ENCODE measurements at regions not wholly inside any gene's neighbourhood (a gene's known extent, or its start where the extent isn't known, plus 50 kb on each side); places are given as distances from the start of the nearest gene placed in this dataset.

DNA sequence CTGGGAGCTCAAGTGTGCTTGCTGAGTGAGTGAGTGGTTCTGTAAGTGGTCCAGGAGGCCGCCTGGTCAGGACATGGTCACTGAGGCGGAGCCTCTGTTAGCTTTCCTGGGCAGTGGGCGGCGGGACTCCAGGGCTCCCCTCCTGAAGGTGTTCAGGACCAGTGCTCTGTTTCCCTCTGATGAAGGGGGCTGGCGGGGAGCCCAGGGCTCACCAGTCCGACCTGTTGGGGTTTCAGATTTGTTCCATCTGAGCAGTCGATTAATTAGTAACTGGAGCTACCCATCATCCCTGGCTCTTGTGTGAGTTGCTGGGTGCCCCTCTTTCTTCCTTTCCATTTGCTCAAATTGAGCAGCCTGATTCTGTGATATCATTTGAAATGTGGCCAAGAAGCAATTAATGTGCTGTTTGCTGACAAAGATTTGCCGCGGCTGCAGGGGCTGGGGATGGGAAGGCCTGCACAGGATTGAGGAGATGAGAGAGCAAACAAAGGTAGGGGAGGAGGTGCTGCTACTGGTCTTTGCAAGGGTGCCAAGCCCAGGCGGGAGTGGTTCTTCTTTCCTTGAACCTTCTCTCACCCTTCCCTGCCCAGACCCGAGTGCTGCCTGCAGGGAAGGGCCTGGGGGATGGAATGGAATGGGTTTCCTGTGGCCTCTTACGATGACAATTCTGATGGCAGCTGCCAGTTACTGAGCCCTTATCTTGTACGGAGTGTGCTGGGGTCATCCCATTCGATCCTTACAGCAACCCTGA is 92.8 kb upstream of the PITX1 start:
- Histone ChIP-seq H3K27ac (ENCODE audit: low read depth, low read length) (no peak overlapping the region), H3K4me1 (ENCODE audit: insufficient read depth, low read length) (peaks cover 2% of the 10 kb centered on the region), H3K4me3 (ENCODE audit: low read depth in 1 of 2, low read length in 2 of 2) (no peak overlapping the region), H3K9ac (ENCODE audit: low read length) (no peak overlapping the region), H3K9me3 (ENCODE audit: low read length) (no peaks in the 10 kb centered on the region), H3K36me3 (ENCODE audit: insufficient read depth, low read length) (no peaks in the 10 kb centered on the region), H3K27me3 (ENCODE audit: control insufficient read depth in 1 of 2, insufficient read depth in 2 of 2, low read length in 2 of 2) (no peaks in the 10 kb centered on the region)

DNA sequence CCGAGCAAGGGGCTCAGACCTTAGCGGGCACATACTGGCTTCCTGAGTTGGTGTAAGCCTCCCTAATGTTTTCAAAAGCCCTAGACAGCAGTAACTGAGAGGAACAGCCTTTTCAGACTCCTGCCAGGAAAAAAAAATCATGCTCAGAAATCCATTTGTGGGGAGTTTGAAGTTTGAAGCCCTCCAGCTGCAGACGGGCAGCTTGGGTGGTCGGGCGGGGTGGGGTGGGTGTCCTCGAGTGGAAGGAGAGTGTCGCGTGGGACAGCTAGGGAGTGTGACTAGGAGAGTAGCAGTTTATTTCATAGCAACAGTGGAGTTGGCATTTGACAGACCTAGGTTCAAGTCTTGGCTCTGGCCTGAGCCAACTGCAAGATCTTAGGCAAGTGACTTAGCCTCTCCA is 90.7 kb upstream of the PITX1 start:
- H3K9me3 ChIP-seq (ENCODE audit: low read length) = no peaks in the 10 kb centered on the region
- H3K4me1 ChIP-seq (ENCODE audit: insufficient read depth, low read length) = no peaks in the 10 kb centered on the region

DNA sequence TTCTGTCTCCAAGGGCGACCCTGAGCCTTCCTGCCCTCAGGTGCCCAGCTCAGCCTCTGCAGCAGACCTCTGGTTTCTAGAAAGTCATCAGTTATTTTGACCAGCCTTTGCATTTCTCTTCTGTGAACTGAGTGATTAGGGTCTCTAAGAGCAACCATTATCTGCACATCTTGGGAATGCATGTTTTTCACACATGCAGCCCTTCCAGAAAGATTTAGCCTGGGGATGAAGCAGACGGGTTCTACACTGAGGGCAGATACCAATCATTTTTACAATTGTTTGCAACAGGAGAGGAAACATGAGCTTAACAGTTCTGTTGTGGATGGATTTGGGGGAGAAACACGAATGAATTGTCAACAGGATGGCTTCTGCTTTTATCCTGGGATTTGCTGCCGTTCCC is 90.1 kb upstream of the PITX1 start:
- Histone ChIP-seq H3K4me1 (ENCODE audit: insufficient read depth, low read length) (no peaks in the 10 kb centered on the region), H3K9me3 (ENCODE audit: low read length) (no peaks in the 10 kb centered on the region), H3K9ac (ENCODE audit: low read length) (no peak overlapping the region), H3K27me3 (ENCODE audit: control insufficient read depth in 1 of 2, insufficient read depth in 2 of 2, low read length in 2 of 2) (no peaks in the 10 kb centered on the region), H3K4me3 (ENCODE audit: low read depth in 1 of 2, low read length in 2 of 2) (no peak overlapping the region), H3K36me3 (ENCODE audit: insufficient read depth, low read length) (no peaks in the 10 kb centered on the region), H3K27ac (ENCODE audit: low read depth, low read length) (no peak overlapping the region)

More for the DNA sequence above, 90.7 kb upstream of the PITX1 start:
- no peak overlapping the region for H3K27ac ChIP-seq (ENCODE audit: low read depth, low read length)
- H3K4me3 ChIP-seq (ENCODE audit: low read depth in 1 of 2, low read length in 2 of 2) = no peak overlapping the region
- H3K27me3 ChIP-seq (ENCODE audit: control insufficient read depth in 1 of 2, insufficient read depth in 2 of 2, low read length in 2 of 2) = no peaks in the 10 kb centered on the region
- no peak overlapping the region for H3K9ac ChIP-seq (ENCODE audit: low read length)
- no peaks in the 10 kb centered on the region for H3K36me3 ChIP-seq (ENCODE audit: insufficient read depth, low read length)

DNA sequence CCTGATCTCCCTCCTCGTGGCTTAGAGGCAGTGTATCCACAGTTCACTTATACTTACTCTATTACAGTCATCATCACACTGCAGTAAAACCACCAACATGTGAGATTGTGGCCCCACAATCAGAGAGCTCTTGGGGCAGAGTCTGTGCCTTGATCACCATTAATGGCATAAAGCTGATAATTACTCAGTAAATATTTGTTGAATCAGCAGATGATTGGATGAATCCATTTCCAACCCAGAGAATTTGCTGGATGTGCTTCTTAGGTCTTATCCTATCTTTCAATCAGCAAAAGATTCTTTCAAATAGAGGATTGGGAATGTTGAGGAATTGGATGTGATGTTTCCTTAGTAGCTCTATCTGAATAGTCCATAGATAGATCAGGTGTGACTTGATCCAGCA is 88.8 kb upstream of the PITX1 start:
- H3K27me3 ChIP-seq (ENCODE audit: control insufficient read depth in 1 of 2, insufficient read depth in 2 of 2, low read length in 2 of 2) = no peaks in the 10 kb centered on the region
- H3K9me3 ChIP-seq (ENCODE audit: low read length) = no peaks in the 10 kb centered on the region
- no peaks in the 10 kb centered on the region for H3K4me1 ChIP-seq (ENCODE audit: insufficient read depth, low read length)
- no peak overlapping the region for H3K9ac ChIP-seq (ENCODE audit: low read length)
- H3K36me3 ChIP-seq (ENCODE audit: insufficient read depth, low read length) = no peaks in the 10 kb centered on the region
- no peak overlapping the region for H3K27ac ChIP-seq (ENCODE audit: low read depth, low read length)
- no peak overlapping the region for H3K4me3 ChIP-seq (ENCODE audit: low read depth in 1 of 2, low read length in 2 of 2)

DNA sequence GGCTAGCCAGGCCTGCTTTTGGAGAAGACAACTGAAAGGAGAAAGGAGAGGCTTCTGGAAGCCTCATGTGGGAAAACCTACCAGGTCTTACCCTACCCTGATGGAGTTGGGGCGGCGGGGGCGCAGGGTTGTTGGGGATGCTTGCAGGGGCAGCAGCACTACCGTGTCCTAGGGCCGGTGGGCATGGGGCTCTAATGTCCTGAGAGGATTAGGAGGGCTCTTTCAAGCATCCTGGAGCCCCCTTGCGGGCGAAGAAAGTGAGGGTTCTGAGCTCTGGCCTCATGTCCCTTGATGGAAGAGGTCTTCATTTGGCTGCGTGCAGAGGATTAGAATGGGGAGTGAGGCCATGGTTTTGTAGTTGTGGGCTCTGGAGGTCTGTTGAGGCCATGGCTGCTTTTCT is 86.9 kb upstream of the PITX1 start:
- Histone ChIP-seq H3K27ac (ENCODE audit: low read depth, low read length) (no peak overlapping the region), H3K4me3 (ENCODE audit: low read depth in 1 of 2, low read length in 2 of 2) (no peak overlapping the region), H3K4me1 (ENCODE audit: insufficient read depth, low read length) (no peaks in the 10 kb centered on the region), H3K9ac (ENCODE audit: low read length) (no peak overlapping the region), H3K9me3 (ENCODE audit: low read length) (no peaks in the 10 kb centered on the region), H3K27me3 (ENCODE audit: control insufficient read depth in 1 of 2, insufficient read depth in 2 of 2, low read length in 2 of 2) (no peaks in the 10 kb centered on the region), H3K36me3 (ENCODE audit: insufficient read depth, low read length) (no peaks in the 10 kb centered on the region)

DNA sequence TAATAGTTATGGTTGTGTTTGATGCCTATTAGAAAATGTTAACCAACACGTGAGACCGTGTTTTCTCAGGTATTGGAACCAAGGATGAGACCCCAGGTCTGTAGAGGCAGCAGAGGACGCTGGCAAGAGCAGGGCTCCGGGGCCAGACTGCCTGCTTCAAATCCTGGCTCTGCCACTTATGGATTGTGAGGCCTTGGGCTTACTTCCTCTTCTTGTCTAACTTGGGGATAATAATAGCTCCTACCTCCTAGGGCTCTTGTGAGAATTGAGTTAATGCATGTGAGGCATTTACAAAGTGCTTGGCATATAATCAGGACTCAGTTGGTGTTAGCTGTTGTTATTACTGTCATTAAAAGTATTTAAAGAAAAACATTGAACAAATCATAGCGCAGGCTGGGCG is 85.5 kb upstream of the PITX1 start:
- Histone ChIP-seq H3K4me1 (ENCODE audit: insufficient read depth, low read length) (no peaks in the 10 kb centered on the region), H3K36me3 (ENCODE audit: insufficient read depth, low read length) (no peaks in the 10 kb centered on the region), H3K9me3 (ENCODE audit: low read length) (no peaks in the 10 kb centered on the region), H3K9ac (ENCODE audit: low read length) (no peak overlapping the region), H3K4me3 (ENCODE audit: low read depth in 1 of 2, low read length in 2 of 2) (no peak overlapping the region), H3K27me3 (ENCODE audit: control insufficient read depth in 1 of 2, insufficient read depth in 2 of 2, low read length in 2 of 2) (no peaks in the 10 kb centered on the region), H3K27ac (ENCODE audit: low read depth, low read length) (no peak overlapping the region)

DNA sequence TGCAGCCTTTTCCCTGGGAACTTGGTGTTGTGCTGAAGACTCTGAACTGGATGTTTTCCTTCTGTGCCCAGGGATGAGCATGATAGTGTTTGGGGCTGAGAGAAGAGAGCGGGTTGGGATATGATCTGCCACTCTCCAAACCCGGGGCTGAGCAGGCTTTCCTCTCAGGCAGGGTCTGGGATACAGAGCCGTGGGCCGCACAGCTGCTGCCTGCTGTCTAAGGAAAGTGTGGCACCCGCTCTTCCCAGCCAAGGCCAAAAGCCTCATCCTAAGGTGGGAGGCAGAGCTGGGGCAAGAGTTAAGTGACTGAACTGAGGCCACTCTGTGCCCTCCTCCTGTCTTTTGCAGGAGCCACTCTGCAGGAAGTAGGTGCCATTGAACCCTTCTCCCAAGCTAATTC is 83.6 kb upstream of the PITX1 start:
- Histone ChIP-seq H3K4me1 (ENCODE audit: insufficient read depth, low read length) (no peaks in the 10 kb centered on the region), H3K4me3 (ENCODE audit: low read depth in 1 of 2, low read length in 2 of 2) (no peak overlapping the region), H3K36me3 (ENCODE audit: insufficient read depth, low read length) (no peaks in the 10 kb centered on the region), H3K27ac (ENCODE audit: low read depth, low read length) (no peak overlapping the region), H3K9ac (ENCODE audit: low read length) (no peak overlapping the region), H3K27me3 (ENCODE audit: control insufficient read depth in 1 of 2, insufficient read depth in 2 of 2, low read length in 2 of 2) (no peaks in the 10 kb centered on the region), H3K9me3 (ENCODE audit: low read length) (no peaks in the 10 kb centered on the region)

DNA sequence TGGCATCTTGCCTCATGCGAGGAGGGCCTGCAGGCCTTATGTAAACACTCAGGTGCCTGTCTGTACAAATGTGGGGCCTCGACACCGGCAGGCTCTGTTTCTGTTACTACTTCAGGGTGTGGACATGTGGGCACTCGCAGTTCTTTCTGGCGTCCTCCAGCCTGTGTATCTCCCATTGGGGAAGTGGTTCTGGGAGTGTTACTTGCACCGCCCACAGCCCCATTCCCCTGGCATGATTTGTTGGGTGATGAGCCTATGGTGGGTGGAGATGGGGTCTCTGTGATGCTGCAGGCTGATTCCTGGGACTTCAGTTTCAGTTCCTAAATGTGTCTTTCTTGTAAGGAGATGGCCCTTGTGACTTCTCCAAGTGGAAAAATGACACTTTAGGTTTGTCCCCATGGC is 82.1 kb upstream of the PITX1 start:
- Histone ChIP-seq H3K4me3 (ENCODE audit: low read depth in 1 of 2, low read length in 2 of 2) (no peak overlapping the region), H3K4me1 (ENCODE audit: insufficient read depth, low read length) (peaks cover 4% of the 10 kb centered on the region), H3K27ac (ENCODE audit: low read depth, low read length) (no peak overlapping the region), H3K9me3 (ENCODE audit: low read length) (no peaks in the 10 kb centered on the region), H3K36me3 (ENCODE audit: insufficient read depth, low read length) (no peaks in the 10 kb centered on the region), H3K27me3 (ENCODE audit: control insufficient read depth in 1 of 2, insufficient read depth in 2 of 2, low read length in 2 of 2) (no peaks in the 10 kb centered on the region), H3K9ac (ENCODE audit: low read length) (no peak overlapping the region)

DNA sequence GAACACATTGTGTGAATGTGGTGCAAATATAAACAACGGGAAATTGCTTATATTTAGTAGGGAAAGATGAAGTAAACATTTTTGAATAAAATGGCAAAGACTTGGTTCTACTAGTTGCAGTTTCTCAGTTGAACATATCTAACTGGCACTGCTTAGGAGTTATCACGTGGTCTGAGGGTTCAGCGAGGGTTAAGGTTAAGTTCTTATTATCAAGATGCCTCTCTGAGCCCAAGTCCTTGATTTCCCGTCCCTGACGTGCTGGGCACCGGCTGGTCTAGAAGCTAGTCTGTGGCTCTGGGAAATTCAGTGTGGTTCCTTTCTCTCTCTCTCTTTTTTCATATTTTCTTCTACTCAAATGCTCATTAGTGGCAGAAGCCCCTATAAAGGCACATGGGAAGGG is 81.6 kb upstream of the PITX1 start:
- Histone ChIP-seq H3K9me3 (ENCODE audit: low read length) (no peaks in the 10 kb centered on the region), H3K4me3 (ENCODE audit: low read depth in 1 of 2, low read length in 2 of 2) (no peak overlapping the region), H3K4me1 (ENCODE audit: insufficient read depth, low read length) (peaks cover 4% of the 10 kb centered on the region), H3K27ac (ENCODE audit: low read depth, low read length) (no peak overlapping the region), H3K9ac (ENCODE audit: low read length) (no peak overlapping the region), H3K27me3 (ENCODE audit: control insufficient read depth in 1 of 2, insufficient read depth in 2 of 2, low read length in 2 of 2) (no peaks in the 10 kb centered on the region), H3K36me3 (ENCODE audit: insufficient read depth, low read length) (no peaks in the 10 kb centered on the region)

DNA sequence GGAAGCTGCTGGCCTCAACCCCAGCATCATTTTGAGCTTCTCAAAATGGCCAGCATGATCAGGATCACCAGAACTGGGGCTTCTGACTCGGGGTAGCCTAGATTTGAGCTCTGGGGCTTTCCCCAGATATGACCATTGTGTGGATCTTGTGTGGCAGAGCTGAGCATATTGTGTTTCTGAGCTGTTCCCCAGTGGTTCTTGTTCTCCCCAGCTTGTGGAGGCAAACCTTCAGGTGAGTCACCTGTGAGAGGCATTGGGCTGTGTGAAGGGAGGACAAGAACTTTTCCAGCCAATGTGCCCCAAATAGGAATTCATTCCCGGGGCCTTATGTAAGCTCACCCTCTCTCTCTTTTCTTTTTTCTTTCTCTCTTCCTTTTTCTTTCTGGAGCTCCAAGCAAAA is 80.7 kb upstream of the PITX1 start:
- H3K27ac ChIP-seq (ENCODE audit: low read depth, low read length) = no peak overlapping the region

DNA sequence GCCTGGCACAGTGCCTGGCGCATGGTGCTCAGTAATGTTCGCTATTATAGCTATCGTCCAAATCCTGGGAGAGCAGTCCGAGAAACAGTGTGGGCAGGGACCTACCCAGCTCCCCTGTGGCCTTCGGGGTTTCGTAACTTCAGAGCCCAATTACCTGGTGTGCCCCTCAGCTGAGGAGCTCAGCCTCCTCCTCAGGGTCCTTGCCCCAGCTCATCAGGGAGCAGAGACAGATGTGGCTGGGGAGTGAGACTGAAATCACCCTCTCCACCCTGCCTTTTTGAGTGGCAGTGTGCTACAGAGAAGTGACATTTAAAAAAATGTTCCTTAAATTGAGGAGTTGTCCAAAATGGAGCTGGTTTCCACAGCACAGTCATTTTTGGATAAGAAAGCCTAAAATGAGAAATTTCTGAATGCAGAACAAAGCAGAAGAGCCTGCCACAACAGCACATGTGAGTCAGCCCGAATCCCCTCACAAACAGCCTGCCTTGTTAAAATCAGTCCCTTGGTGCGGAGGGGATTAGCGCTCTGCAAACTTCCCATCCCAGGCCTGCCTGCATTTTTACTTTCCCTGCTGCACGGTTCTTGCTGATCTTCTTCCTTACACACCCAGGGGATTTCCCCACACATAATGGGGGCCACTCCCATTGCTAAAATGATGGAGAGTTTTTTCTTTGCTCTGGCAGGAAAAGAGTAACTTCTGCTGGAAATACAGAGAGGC is 78.1 kb upstream of the PITX1 start:
- H3K36me3 ChIP-seq (ENCODE audit: insufficient read depth, low read length) = no peaks in the 10 kb centered on the region
- H3K9ac ChIP-seq (ENCODE audit: low read length) = no peak overlapping the region
- peaks cover 4% of the 10 kb centered on the region for H3K4me1 ChIP-seq (ENCODE audit: insufficient read depth, low read length)
- H3K9me3 ChIP-seq (ENCODE audit: low read length) = no peaks in the 10 kb centered on the region
- no peaks in the 10 kb centered on the region for H3K27me3 ChIP-seq (ENCODE audit: control insufficient read depth in 1 of 2, insufficient read depth in 2 of 2, low read length in 2 of 2)
- H3K27ac ChIP-seq (ENCODE audit: low read depth, low read length) = peak overlapping the region; percentile 23
- no peak overlapping the region for H3K4me3 ChIP-seq (ENCODE audit: low read depth in 1 of 2, low read length in 2 of 2)

More for the DNA sequence above, 80.7 kb upstream of the PITX1 start:
- H3K9ac ChIP-seq (ENCODE audit: low read length) = no peak overlapping the region
- peaks cover 4% of the 10 kb centered on the region for H3K4me1 ChIP-seq (ENCODE audit: insufficient read depth, low read length)
- no peaks in the 10 kb centered on the region for H3K27me3 ChIP-seq (ENCODE audit: control insufficient read depth in 1 of 2, insufficient read depth in 2 of 2, low read length in 2 of 2)
- no peaks in the 10 kb centered on the region for H3K36me3 ChIP-seq (ENCODE audit: insufficient read depth, low read length)
- no peaks in the 10 kb centered on the region for H3K9me3 ChIP-seq (ENCODE audit: low read length)
- no peak overlapping the region for H3K4me3 ChIP-seq (ENCODE audit: low read depth in 1 of 2, low read length in 2 of 2)
